Loucy (cell line): ENCODE measurements at regions not wholly inside any gene's neighbourhood (a gene's known extent, or its start where the extent isn't known, plus 50 kb on each side); places are given as distances from the start of the nearest gene placed in this dataset.

Experiments
- EZH2phosphoT487 ChIP-seq: fragments of 200-600 bp; IDR thresholded peaks from 2 replicates; pipeline ENCODE4 v1.6.1; 2018; ENCODE audit warnings: antibody characterized with exemption, mild to moderate bottlenecking, moderate library complexity, borderline replicate concordance
- TF ChIP-seq, protein P1 (sequence below): fragments of 200-600 bp; sonication (generic); conservative IDR thresholded peaks from 2 replicates; pipeline ENCODE4 v1.5.1; 2014; ENCODE audit warnings: mild to moderate bottlenecking, antibody characterized with exemption, low read length

DNA sequence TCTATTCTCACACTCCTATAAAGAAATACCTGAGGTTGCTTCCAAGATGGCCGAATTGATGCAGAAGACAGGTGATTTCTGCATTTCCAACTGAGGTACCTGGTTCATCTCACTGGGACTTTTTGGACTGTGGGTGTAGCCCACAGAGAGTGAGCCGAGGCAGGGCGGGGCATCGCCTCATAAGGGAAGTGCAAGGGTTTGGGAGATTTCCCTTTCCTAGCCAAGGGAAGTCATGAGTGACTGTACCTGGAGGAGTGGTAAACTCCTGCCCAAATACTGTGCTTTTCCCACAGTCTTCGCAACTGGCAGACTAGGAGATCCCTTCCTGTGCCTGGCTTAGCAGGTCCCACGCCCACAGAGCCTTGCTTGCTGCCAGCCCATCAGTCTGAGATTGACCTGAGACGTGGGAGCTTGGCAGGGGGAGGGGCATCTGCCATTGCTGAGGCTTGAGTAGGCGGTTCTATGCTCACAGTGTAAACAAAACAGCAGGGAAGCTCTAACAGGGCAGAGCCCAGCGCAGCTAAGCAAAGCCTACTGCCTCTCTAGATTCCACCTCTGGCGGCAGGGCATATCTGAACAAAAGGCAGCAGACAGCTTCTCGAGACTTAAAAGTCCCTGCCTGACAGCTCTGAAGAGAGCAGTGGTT lies 152.2 kb downstream of the ARL4A start:
- TF ChIP-seq, protein P1, sequence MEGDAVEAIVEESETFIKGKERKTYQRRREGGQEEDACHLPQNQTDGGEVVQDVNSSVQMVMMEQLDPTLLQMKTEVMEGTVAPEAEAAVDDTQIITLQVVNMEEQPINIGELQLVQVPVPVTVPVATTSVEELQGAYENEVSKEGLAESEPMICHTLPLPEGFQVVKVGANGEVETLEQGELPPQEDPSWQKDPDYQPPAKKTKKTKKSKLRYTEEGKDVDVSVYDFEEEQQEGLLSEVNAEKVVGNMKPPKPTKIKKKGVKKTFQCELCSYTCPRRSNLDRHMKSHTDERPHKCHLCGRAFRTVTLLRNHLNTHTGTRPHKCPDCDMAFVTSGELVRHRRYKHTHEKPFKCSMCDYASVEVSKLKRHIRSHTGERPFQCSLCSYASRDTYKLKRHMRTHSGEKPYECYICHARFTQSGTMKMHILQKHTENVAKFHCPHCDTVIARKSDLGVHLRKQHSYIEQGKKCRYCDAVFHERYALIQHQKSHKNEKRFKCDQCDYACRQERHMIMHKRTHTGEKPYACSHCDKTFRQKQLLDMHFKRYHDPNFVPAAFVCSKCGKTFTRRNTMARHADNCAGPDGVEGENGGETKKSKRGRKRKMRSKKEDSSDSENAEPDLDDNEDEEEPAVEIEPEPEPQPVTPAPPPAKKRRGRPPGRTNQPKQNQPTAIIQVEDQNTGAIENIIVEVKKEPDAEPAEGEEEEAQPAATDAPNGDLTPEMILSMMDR, result no peak
- no peak for TF ChIP-seq EZH2phosphoT487
